NT2/D1 (cell line): ENCODE measurements at regions not wholly inside any gene's neighbourhood (a gene's known extent, or its start where the extent isn't known, plus 50 kb on each side); places are given as distances from the start of the nearest gene placed in this dataset.

Experiments used
- SUZ12 ChIP-seq: IDR thresholded peaks from 2 replicates; pipeline ENCODE4 v1.6.1; 2011; ENCODE audit not compliant: insufficient read length, insufficient read depth; ENCODE audit errors: extremely low read depth
- YY1 ChIP-seq: IDR thresholded peaks from 2 replicates; pipeline ENCODE4 v1.6.1; 2011; ENCODE audit not compliant: insufficient read length, insufficient read depth
- ZNF274 ChIP-seq: IDR thresholded peaks from 2 replicates; pipeline ENCODE4 v1.6.1; 2011; ENCODE audit warnings: mild to moderate bottlenecking, low read depth, low read length

DNA sequence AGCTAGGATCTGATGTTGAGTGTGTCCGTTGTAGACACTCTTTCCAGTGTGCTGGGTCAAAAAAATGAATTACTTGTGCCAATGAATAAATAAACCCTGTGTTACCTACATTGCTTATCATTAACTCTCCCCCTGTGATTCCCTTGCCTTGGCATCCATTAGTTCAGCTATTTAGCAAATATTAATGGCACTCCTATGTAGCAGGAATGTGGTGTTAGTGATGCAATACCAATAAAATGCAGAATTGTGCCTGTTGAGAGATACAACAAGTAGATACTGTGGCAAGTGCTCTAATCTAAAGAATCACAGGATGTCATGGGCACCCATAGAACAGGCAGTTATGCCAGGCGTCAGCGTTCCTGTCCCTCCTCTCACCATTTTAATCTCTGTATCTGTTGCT lies 343.2 kb downstream of the PMP22 start:
- TF ChIP-seq YY1: no peak
- no peak for TF ChIP-seq ZNF274
- no peak for TF ChIP-seq SUZ12
